Effector CD8-positive, alpha-beta T cell (primary cell): ENCODE measurements at regions not wholly inside any gene's neighbourhood (a gene's known extent, or its start where the extent isn't known, plus 50 kb on each side); places are given as distances from the start of the nearest gene placed in this dataset.

ENCODE experiments used
- DNase-seq: peaks from one replicate; lab custom pipeline; 2025; lab: John Stamatoyannopoulos, UW

GRCh38 chr2:177118636-177119035, 94.0 kb upstream of the HNRNPA3 start:
- DNase-seq = no peak

GRCh38 chr2:177119099-177119498, 93.5 kb upstream of the HNRNPA3 start:
- DNase-seq = no peak

- no peak for DNase-seq
Observed at GRCh38 chr2:177123048-177123447, 89.5 kb upstream of the HNRNPA3 start.

GRCh38 chr2:177124371-177124770, 88.2 kb upstream of the HNRNPA3 start:
- DNase-seq = no peak

- no peak for DNase-seq
Observed at GRCh38 chr2:177127821-177128220, 84.8 kb upstream of the HNRNPA3 start.

GRCh38 chr2:177129610-177130009, 83.0 kb upstream of the HNRNPA3 start:
- no peak for DNase-seq

GRCh38 chr2:177131858-177132257, 80.7 kb upstream of the HNRNPA3 start:
- no peak for DNase-seq

GRCh38 chr2:177138823-177139222, 73.8 kb upstream of the HNRNPA3 start:
- no peak for DNase-seq

GRCh38 chr2:177141866-177142265, 70.7 kb upstream of the HNRNPA3 start:
- no peak for DNase-seq

- DNase-seq = no peak
Observed at GRCh38 chr2:177143444-177143843, 69.2 kb upstream of the HNRNPA3 start.

GRCh38 chr2:177147093-177147694, 65.4 kb upstream of the HNRNPA3 start:
- DNase-seq = no peak

GRCh38 chr2:177147834-177148445, 64.7 kb upstream of the HNRNPA3 start:
- DNase-seq = no peak

GRCh38 chr2:177148477-177149154, 64.0 kb upstream of the HNRNPA3 start:
- peak; percentile 54 for DNase-seq

GRCh38 chr2:177149155-177149503, 63.5 kb upstream of the HNRNPA3 start:
- DNase-seq = no peak

GRCh38 chr2:177153805-177154204, 58.8 kb upstream of the HNRNPA3 start:
- DNase-seq = no peak

GRCh38 chr2:177154809-177155208, 57.8 kb upstream of the HNRNPA3 start:
- no peak for DNase-seq

GRCh38 chr2:177155631-177156030, 57.0 kb upstream of the HNRNPA3 start:
- DNase-seq = no peak

- DNase-seq = no peak
Observed at GRCh38 chr2:177161741-177162460, 50.7 kb upstream of the HNRNPA3 start.
